Neural crest cell (in vitro differentiated cells): ENCODE measurements at regions not wholly inside any gene's neighbourhood (a gene's known extent, or its start where the extent isn't known, plus 50 kb on each side); places are given as distances from the start of the nearest gene placed in this dataset.
"Not testable (repeated sequence)": the region's sequence is repeated elsewhere in the genome, so short reads cannot be mapped to it uniquely, and the experiment has no call there.

Source experiments
- DNase-seq: peaks from one replicate; pipeline ENCODE4 v3.0.0; 2021; ENCODE audit warnings: low read depth, mixed read lengths, low spot score
- H3K27ac Mint-ChIP-seq: one replicate; pipeline ENCODE4 v1.8.0; 2021; ENCODE audit warnings: mild to moderate bottlenecking, mixed read lengths; ENCODE audit not compliant: unreplicated experiment
- H3K27me3 Mint-ChIP-seq: 2 replicates; pipeline ENCODE4 v1.8.0; 2021; ENCODE audit warnings: low read depth, mild to moderate bottlenecking, mixed read lengths
- H3K36me3 Mint-ChIP-seq: 2 replicates; pipeline ENCODE4 v1.8.0; 2021; ENCODE audit warnings: low read depth, mild to moderate bottlenecking, mixed read lengths
- H3K4me1 Mint-ChIP-seq: 2 replicates; pipeline ENCODE4 v1.8.0; 2021; ENCODE audit warnings: mixed read lengths
- H3K4me3 Mint-ChIP-seq: one replicate; pipeline ENCODE4 v1.8.0; 2021; ENCODE audit warnings: mild to moderate bottlenecking, mixed read lengths
- H3K9me3 Mint-ChIP-seq: 2 replicates; pipeline ENCODE4 v1.8.0; 2021; ENCODE audit warnings: mixed read lengths
- CTCF ChIP-seq: fragments of 200-600 bp; sonication (generic); conservative IDR thresholded peaks from 2 replicates; pipeline ENCODE4 v1.5.0; 2021; ENCODE audit warnings: antibody characterized with exemption, mild to moderate bottlenecking

GRCh38 chr9:24011881-24012280 lies 185.8 kb upstream of the ELAVL2 start:
- Mint-ChIP-seq H3K36me3 (no peaks in the 10 kb centered on the region), H3K27me3 (no peaks in the 10 kb centered on the region), H3K9me3 (no peaks in the 10 kb centered on the region), H3K4me1 (peaks cover 25% of the 10 kb centered on the region), H3K4me3 (no peak overlapping the region), H3K27ac (peak overlapping the region; percentile 94)
- TF ChIP-seq CTCF, result no peak
- DNase-seq, result no peak

GRCh38 chr9:24011009-24011717 lies 185.1 kb upstream of the ELAVL2 start:
- TF ChIP-seq CTCF, result no peak
- Mint-ChIP-seq H3K4me3 (no peak overlapping the region), H3K9me3 (no peaks in the 10 kb centered on the region), H3K27me3 (no peaks in the 10 kb centered on the region), H3K36me3 (no peaks in the 10 kb centered on the region), H3K27ac (peak overlapping the region; percentile 0), H3K4me1 (peaks cover 26% of the 10 kb centered on the region)
- no peak for DNase-seq

- H3K9me3 Mint-ChIP-seq, result no peaks in the 10 kb centered on the region
- H3K27me3 Mint-ChIP-seq, result no peaks in the 10 kb centered on the region
- no peak overlapping the region for H3K27ac Mint-ChIP-seq
- no peak for DNase-seq
- no peaks in the 10 kb centered on the region for H3K36me3 Mint-ChIP-seq
- no peak for TF ChIP-seq CTCF
- H3K4me1 Mint-ChIP-seq, result peaks cover 26% of the 10 kb centered on the region
- H3K4me3 Mint-ChIP-seq, result no peak overlapping the region
These were observed 183.3 kb upstream of the ELAVL2 start for GRCh38 chr9:24009322-24009721.

- TF ChIP-seq CTCF, result no peak
- DNase-seq, result no peak
- Mint-ChIP-seq H3K27me3 (no peaks in the 10 kb centered on the region), H3K9me3 (no peaks in the 10 kb centered on the region), H3K4me1 (peaks cover 25% of the 10 kb centered on the region), H3K27ac (peak overlapping the region; percentile 63), H3K36me3 (no peaks in the 10 kb centered on the region), H3K4me3 (no peak overlapping the region)
These were observed 181.1 kb upstream of the ELAVL2 start for GRCh38 chr9:24007185-24007584.

- not testable (repeated sequence) for H3K4me3 Mint-ChIP-seq, H3K27ac Mint-ChIP-seq, H3K4me1 Mint-ChIP-seq, H3K27me3 Mint-ChIP-seq, DNase-seq, H3K36me3 Mint-ChIP-seq
- peaks cover 10% of the 10 kb centered on the region for H3K9me3 Mint-ChIP-seq
These were observed 165.8 kb upstream of the ELAVL2 start for GRCh38 chr9:23991874-23992273.

- DNase-seq, result no peak
- peaks cover 3% of the 10 kb centered on the region for H3K9me3 Mint-ChIP-seq
- no peaks in the 10 kb centered on the region for H3K4me1 Mint-ChIP-seq
- TF ChIP-seq CTCF, result no peak
- H3K27me3 Mint-ChIP-seq, result no peaks in the 10 kb centered on the region
- H3K4me3 Mint-ChIP-seq, result no peak overlapping the region
- H3K36me3 Mint-ChIP-seq, result no peaks in the 10 kb centered on the region
- H3K27ac Mint-ChIP-seq, result no peak overlapping the region
These were observed 153.5 kb upstream of the ELAVL2 start for GRCh38 chr9:23979491-23979890.
